Keratinocyte (primary cell): ENCODE measurements at regions not wholly inside any gene's neighbourhood (a gene's known extent, or its start where the extent isn't known, plus 50 kb on each side); places are given as distances from the start of the nearest gene placed in this dataset.

ENCODE experiments used
- DNase-seq: peaks from one replicate; pipeline ENCODE4 v3.0.0-alpha.2; 2011; ENCODE audit warnings: low read depth, missing footprints, low spot score
- FAIRE-seq: peaks from 2 replicates; lab custom pipeline; 2011; peaks lifted over from hg19 to GRCh38; lab: Jason Lieb, UNC
- H2AFZ ChIP-seq: 2 replicates; pipeline ENCODE4 v1.6.0; 2012; ENCODE audit warnings: low read length, control low read depth, inconsistent platforms; ENCODE audit not compliant: control insufficient read depth
- H3K27ac ChIP-seq: 2 replicates; pipeline ENCODE4 v1.5.1; 2011; ENCODE audit warnings: low read length; ENCODE audit not compliant: control insufficient read depth, insufficient read depth
- H3K27me3 ChIP-seq: 3 replicates; pipeline ENCODE4 v1.6.0; 2011; ENCODE audit warnings: low read length; ENCODE audit not compliant: control insufficient read depth, insufficient read depth; ENCODE audit errors: extremely low read depth
- H3K36me3 ChIP-seq, 2 experiments: 2 replicates in 1 of 2; 3 replicates in 1 of 2; pipeline ENCODE4 v1.5.1; 2011; ENCODE audit warnings: low read length in 2 of 2, mild to moderate bottlenecking in 1 of 2; ENCODE audit not compliant: control insufficient read depth in 2 of 2, insufficient read depth in 2 of 2; ENCODE audit errors: extremely low read depth in 1 of 2
- H3K4me1 ChIP-seq: 3 replicates; pipeline ENCODE4 v1.5.1; 2011; ENCODE audit warnings: low read length; ENCODE audit not compliant: control insufficient read depth, insufficient read depth; ENCODE audit errors: extremely low read depth
- H3K4me2 ChIP-seq: 3 replicates; pipeline ENCODE4 v1.6.0; 2011; ENCODE audit warnings: low read depth, low read length; ENCODE audit not compliant: control insufficient read depth, insufficient read depth; ENCODE audit errors: extremely low read depth
- H3K4me3 ChIP-seq, 3 experiments: fragments of 200-600 bp in 1 of 3; sonication (generic) in 1 of 3; 2 replicates in 2 of 3; 3 replicates in 1 of 3; pipeline ENCODE4 v1.5.1; 2011 to 2016; ENCODE audit warnings: low read length in 3 of 3, mild to moderate bottlenecking in 3 of 3, control low read depth in 2 of 3, inconsistent platforms in 1 of 3, low read depth in 1 of 3, mixed read lengths in 1 of 3, mixed run types in 1 of 3, moderate library complexity in 1 of 3; ENCODE audit not compliant: control insufficient read depth in 2 of 3, insufficient read depth in 2 of 3; ENCODE audit errors: extremely low read depth in 1 of 3
- H3K79me2 ChIP-seq: 2 replicates; pipeline ENCODE4 v1.6.0; 2012; ENCODE audit warnings: low read length; ENCODE audit not compliant: control insufficient read depth, insufficient read depth
- H3K9ac ChIP-seq: 3 replicates; pipeline ENCODE4 v1.6.0; 2011; ENCODE audit warnings: low read length; ENCODE audit not compliant: control insufficient read depth, insufficient read depth; ENCODE audit errors: extremely low read depth
- H3K9me1 ChIP-seq: 3 replicates; pipeline ENCODE4 v1.6.0; 2011; ENCODE audit warnings: low read length; ENCODE audit not compliant: control insufficient read depth, insufficient read depth; ENCODE audit errors: extremely low read depth
- H3K9me3 ChIP-seq: 2 replicates; pipeline ENCODE4 v1.5.1; 2012; ENCODE audit warnings: low read depth, low read length; ENCODE audit not compliant: control insufficient read depth
- H4K20me1 ChIP-seq: 3 replicates; pipeline ENCODE4 v1.6.0; 2011; ENCODE audit warnings: low read length; ENCODE audit not compliant: control insufficient read depth, insufficient read depth; ENCODE audit errors: extremely low read depth
- EZH2 ChIP-seq: IDR thresholded peaks from one replicate; pipeline ENCODE4 v1.6.1; 2012; ENCODE audit warnings: inconsistent platforms, mild to moderate bottlenecking, low read length, moderate library complexity
- dilution Hi-C: fragments of 300-500 bp; cut with MboI; formaldehyde crosslinking; loops from one replicate; pipeline ENCODE4 v1.7.0; 2020; ENCODE audit warnings: low sequenced_read_pairs; ENCODE audit not compliant: extremely low pct_ligation_motif_present
- TF ChIP-seq, protein P1 (sequence below), 3 experiments: IDR thresholded peaks in 1 of 3; conservative IDR thresholded peaks in 1 of 3; optimal IDR thresholded peaks in 1 of 3; 2 replicates in 2 of 3; 3 replicates in 1 of 3; pipeline versions ENCODE3 to v1.5.1; 2011; ENCODE audit warnings: low read length in 3 of 3, mild to moderate bottlenecking in 3 of 3, moderate library complexity in 2 of 3, control low read depth in 1 of 3, inconsistent platforms in 1 of 3; ENCODE audit not compliant: insufficient read depth in 2 of 3; ENCODE audit errors: extremely low read depth in 1 of 3

DNA sequence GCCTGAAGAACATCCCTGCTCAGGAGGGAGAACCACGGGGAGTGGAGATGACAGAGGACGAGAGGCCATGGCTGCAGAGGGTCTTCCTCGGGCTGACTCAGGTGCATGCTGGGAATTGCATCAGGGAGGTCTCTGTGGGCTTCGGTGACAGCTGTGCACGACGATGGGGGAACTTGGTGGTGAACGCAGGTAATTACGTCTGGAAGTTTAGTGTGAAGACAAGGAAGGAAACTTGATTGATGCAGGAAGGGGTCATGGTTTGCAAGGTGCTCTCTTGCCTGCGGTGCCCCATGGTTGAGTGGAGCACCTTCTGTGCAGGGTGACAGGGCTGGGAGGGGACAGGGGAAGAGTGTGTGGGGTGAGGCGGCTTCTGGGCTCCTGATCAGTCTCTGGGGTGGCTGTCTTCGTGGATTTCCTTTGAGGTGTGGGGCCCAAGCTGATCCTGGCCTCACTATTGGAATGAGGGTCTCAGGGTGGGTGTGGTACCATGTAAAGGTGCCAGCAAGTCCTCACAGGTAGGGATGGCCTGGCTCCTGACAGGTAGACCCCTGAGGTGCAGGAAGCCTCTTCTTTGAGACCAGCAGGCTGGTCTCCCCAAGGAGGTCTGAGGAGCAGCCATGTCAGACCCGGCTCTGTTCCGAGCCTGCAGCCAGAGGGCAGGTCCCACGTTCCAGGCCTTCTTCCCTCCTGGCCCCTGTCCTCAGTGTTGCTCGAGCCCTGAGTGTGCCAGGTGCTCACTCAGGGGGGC lies 1020.1 kb downstream of the TBC1D22A start:
- Histone ChIP-seq H3K9me1 (no peaks in the 10 kb centered on the region), H3K9me3 (peaks cover 6% of the 10 kb centered on the region), H3K4me1 (no peaks in the 10 kb centered on the region), H3K27ac (no peak overlapping the region), H3K4me3 (no peak overlapping the region), H4K20me1 (no peaks in the 10 kb centered on the region), H3K27me3 (no peaks in the 10 kb centered on the region), H2AFZ (no peak overlapping the region), H3K79me2 (no peaks in the 10 kb centered on the region), H3K9ac (no peak overlapping the region), H3K4me2 (no peak overlapping the region), H3K36me3 (no peaks in the 10 kb centered on the region)
- DNase-seq: no peak
- FAIRE-seq: no peak
- TF ChIP-seq, protein P1, sequence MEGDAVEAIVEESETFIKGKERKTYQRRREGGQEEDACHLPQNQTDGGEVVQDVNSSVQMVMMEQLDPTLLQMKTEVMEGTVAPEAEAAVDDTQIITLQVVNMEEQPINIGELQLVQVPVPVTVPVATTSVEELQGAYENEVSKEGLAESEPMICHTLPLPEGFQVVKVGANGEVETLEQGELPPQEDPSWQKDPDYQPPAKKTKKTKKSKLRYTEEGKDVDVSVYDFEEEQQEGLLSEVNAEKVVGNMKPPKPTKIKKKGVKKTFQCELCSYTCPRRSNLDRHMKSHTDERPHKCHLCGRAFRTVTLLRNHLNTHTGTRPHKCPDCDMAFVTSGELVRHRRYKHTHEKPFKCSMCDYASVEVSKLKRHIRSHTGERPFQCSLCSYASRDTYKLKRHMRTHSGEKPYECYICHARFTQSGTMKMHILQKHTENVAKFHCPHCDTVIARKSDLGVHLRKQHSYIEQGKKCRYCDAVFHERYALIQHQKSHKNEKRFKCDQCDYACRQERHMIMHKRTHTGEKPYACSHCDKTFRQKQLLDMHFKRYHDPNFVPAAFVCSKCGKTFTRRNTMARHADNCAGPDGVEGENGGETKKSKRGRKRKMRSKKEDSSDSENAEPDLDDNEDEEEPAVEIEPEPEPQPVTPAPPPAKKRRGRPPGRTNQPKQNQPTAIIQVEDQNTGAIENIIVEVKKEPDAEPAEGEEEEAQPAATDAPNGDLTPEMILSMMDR (optimal IDR thresholded peaks at IDR 0.05 in 1 of 3, IDR thresholded peaks at IDR 0.05 in 1 of 3, conservative IDR thresholded peaks at IDR 0.05 in 1 of 3; ENCODE audit: extremely low read depth in 1 of 3, insufficient read depth in 2 of 3, low read length in 3 of 3): no peak
- no peak for TF ChIP-seq EZH2
- dilution Hi-C loops: no loop called here

DNA sequence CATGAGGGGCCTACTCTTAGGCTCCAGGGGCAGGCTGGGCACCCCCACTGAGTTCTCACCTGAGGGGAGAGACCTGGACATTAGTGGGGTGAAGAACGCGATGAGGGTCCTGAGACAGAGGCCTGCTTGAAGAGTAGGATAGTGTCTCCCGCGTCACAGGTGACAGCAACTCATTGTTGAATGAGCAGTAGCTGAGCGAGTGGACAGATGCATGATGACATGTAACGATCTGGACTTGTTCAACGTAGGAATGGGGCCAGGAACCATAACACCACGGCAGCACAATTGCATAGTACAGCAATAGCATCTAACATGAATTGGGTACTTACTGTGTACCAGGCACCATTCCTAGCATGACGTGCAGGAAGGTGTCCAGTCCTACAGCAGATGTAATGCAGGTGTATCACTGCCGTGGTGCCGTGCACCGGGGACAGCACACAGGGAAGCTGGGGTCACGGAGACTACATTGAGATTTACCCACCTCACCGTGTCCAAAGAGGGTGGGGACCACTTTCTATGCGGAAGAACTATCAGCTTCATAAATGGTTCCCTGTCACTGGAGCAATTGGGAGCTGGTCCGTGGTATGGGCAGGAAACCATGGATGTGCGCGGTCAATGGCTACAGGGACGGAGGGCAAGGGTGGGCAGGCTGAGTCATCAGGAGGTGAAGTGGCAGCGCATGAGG lies 1019.1 kb downstream of the TBC1D22A start:
- FAIRE-seq: no peak

More for the DNA sequence above, 1019.1 kb downstream of the TBC1D22A start:
- H3K4me3 ChIP-seq: no peak overlapping the region
- H3K9me3 ChIP-seq: peaks cover 6% of the 10 kb centered on the region
- no peaks in the 10 kb centered on the region for H3K79me2 ChIP-seq
- no peaks in the 10 kb centered on the region for H3K9me1 ChIP-seq
- TF ChIP-seq EZH2: no peak
- TF ChIP-seq, protein P1 (optimal IDR thresholded peaks at IDR 0.05 in 1 of 3, IDR thresholded peaks at IDR 0.05 in 1 of 3, conservative IDR thresholded peaks at IDR 0.05 in 1 of 3; ENCODE audit: extremely low read depth in 1 of 3, insufficient read depth in 2 of 3, low read length in 3 of 3): no peak
- no peak overlapping the region for H3K9ac ChIP-seq
- H2AFZ ChIP-seq: no peak overlapping the region
- no peaks in the 10 kb centered on the region for H4K20me1 ChIP-seq
- H3K4me1 ChIP-seq: no peaks in the 10 kb centered on the region
- no peaks in the 10 kb centered on the region for H3K36me3 ChIP-seq
- no peak overlapping the region for H3K4me2 ChIP-seq
- DNase-seq: no peak
- dilution Hi-C loops: no loop called here
- H3K27ac ChIP-seq: no peak overlapping the region
- no peaks in the 10 kb centered on the region for H3K27me3 ChIP-seq
